HG03097 (cell line): ENCODE measurements at regions not wholly inside any gene's neighbourhood (a gene's known extent, or its start where the extent isn't known, plus 50 kb on each side); places are given as distances from the start of the nearest gene placed in this dataset.
"Not testable (repeated sequence)": the region's sequence is repeated elsewhere in the genome, so short reads cannot be mapped to it uniquely, and the experiment has no call there.

Experiments used
- ATAC-seq: cut with Tn5 transposase; IDR thresholded peaks from one replicate; pipeline ENCODE4 v1.9.1; 2021; ENCODE audit not compliant: unreplicated experiment, low FRiP score

GRCh38 chr3:177354466-177354865, 157.2 kb upstream of the TBL1XR1 start:
- ATAC-seq: no peak

GRCh38 chr3:177356113-177356512, 158.8 kb upstream of the TBL1XR1 start:
- no peak for ATAC-seq

GRCh38 chr3:177356952-177357351, 159.7 kb upstream of the TBL1XR1 start:
- no peak for ATAC-seq

- ATAC-seq: no peak
Measured at GRCh38 chr3:177357352-177358090, 160.2 kb upstream of the TBL1XR1 start.

- peak; percentile 46 for ATAC-seq
Measured at GRCh38 chr3:177358091-177358976, 161.1 kb upstream of the TBL1XR1 start.

GRCh38 chr3:177358977-177359592, 161.8 kb upstream of the TBL1XR1 start:
- peak; percentile 1 for ATAC-seq

- peak; percentile 68 for ATAC-seq
Measured at GRCh38 chr3:177359593-177360357, 162.5 kb upstream of the TBL1XR1 start.

GRCh38 chr3:177361081-177361938, 164.0 kb upstream of the TBL1XR1 start:
- no peak for ATAC-seq

- ATAC-seq: no peak
Measured at GRCh38 chr3:177362626-177363025, 165.3 kb upstream of the TBL1XR1 start.

GRCh38 chr3:177364236-177364635, 167.0 kb upstream of the TBL1XR1 start:
- ATAC-seq: no peak

GRCh38 chr3:177365294-177365693, 168.0 kb upstream of the TBL1XR1 start:
- not testable (repeated sequence) for ATAC-seq

- no peak for ATAC-seq
Measured at GRCh38 chr3:177367788-177368187, 170.5 kb upstream of the TBL1XR1 start.

- ATAC-seq: no peak
Measured at GRCh38 chr3:177370246-177370822, 173.1 kb upstream of the TBL1XR1 start.

- no peak for ATAC-seq
Measured at GRCh38 chr3:177371146-177371545, 173.9 kb upstream of the TBL1XR1 start.

- no peak for ATAC-seq
Measured at GRCh38 chr3:177371888-177372287, 174.6 kb upstream of the TBL1XR1 start.

- no peak for ATAC-seq
Measured at GRCh38 chr3:177374323-177374722, 177.0 kb upstream of the TBL1XR1 start.

GRCh38 chr3:177375316-177375715, 178.0 kb upstream of the TBL1XR1 start:
- ATAC-seq: no peak

GRCh38 chr3:177377166-177377565, 179.9 kb upstream of the TBL1XR1 start:
- ATAC-seq: no peak

- no peak for ATAC-seq
Measured at GRCh38 chr3:177378168-177378567, 180.9 kb upstream of the TBL1XR1 start.
